Stimulated activated CD8-positive, alpha-beta memory T cell treated with anti-CD3 and anti-CD28 coated beads, Interleukin-12 subunit alpha, Interleukin-12 subunit beta, amount 100 ng/mL, for 1 hour (primary cell): ENCODE measurements at regions not wholly inside any gene's neighbourhood (a gene's known extent, or its start where the extent isn't known, plus 50 kb on each side); places are given as distances from the start of the nearest gene placed in this dataset.

Experiments used
- DNase-seq: peaks from one replicate; pipeline ENCODE4 v3.0.0-alpha.2; 2020; ENCODE audit warnings: low read depth

GRCh38 chr7:144957998-144958397 is 122.1 kb upstream of the TPK1 start:
- no peak for DNase-seq

DNA sequence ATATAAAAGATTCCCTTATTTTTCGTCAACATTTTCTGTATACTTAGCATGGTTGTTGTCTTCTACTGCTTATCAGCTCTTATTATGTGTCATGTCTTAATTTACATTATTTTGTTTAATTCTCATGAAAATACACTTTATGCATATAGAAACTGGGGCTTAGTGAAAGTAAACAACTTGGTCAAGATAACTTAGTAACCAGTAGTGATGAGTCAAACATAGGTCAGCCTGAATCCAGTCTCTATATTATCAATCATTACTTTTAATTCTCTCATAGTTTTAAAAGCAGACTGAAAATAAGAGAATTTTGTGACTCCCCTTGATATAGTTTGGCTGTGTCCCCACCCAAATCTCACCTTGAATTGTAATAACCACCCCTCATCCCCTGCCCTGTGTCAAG is 119.6 kb upstream of the TPK1 start:
- DNase-seq = no peak

DNA sequence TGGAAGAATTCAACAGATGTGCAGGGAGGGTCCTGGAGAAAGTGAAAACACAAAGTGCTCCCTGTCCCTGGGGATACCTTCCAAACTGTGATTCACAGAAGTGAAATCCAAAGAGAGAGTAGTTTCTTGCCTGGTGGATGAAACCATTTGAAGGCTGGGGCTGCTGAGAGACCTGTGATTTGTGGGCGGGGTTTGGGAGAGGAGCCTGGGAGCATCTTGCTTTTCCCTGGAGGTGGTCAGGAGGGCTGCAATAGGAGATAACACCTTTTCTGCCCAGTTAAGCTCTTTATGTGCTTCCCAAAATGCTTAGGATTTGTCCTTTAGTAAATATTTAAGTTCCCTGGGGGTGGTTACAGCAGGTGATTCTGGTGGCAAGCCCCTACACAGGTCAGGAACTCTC is 105.3 kb upstream of the TPK1 start:
- DNase-seq = no peak

GRCh38 chr7:144937199-144937598 is 101.3 kb upstream of the TPK1 start:
- no peak for DNase-seq

GRCh38 chr7:144936314-144936713 is 100.5 kb upstream of the TPK1 start:
- DNase-seq = no peak

GRCh38 chr7:144910411-144910810 is 74.6 kb upstream of the TPK1 start:
- DNase-seq = no peak

- DNase-seq = no peak
These were observed 73.2 kb upstream of the TPK1 start for GRCh38 chr7:144908943-144909556.

DNA sequence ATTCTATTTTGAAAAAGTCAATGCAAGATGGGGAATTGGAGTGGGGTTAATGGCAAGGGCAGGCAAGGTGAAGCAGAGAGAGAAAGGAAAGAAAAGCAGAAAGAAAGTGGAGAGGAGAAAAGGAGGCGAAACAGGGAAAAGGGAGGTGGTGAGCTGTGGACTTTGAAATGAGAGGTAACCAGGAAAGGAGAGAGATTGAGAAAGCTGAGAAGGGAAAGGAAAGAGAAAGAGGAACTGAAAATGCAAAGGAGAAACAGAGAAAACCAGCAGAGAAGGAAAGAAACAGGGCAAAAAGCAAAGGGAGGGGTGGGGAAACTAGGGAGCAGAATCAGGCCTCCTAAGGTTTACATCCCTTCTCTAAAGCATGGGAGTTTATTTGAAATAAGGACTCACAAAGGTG is 72.5 kb upstream of the TPK1 start:
- DNase-seq = no peak

DNA sequence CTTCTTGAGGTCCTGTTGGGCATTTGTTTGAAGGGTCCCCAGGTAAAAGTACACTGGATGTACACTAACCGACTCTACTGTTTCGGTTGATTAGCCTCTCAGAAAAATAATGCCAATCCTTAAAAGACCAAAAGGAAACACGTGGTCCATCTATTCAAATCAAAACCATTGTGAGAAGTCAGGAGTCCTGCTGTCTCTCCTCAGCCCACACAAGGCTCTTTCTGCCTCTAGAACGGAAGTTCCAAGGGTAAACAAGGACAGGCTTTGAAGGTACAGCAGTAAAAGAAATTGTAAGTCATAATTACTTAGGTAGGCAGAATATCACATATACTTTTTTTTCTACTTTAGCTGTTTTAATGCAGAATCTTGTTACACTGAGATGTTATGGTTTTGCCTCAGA is 71.7 kb upstream of the TPK1 start:
- DNase-seq = no peak

- no peak for DNase-seq
These were observed 67.3 kb upstream of the TPK1 start for GRCh38 chr7:144903201-144903600.

GRCh38 chr7:144892761-144893160 is 56.9 kb upstream of the TPK1 start:
- DNase-seq = no peak
